ENCODE measurements at regions not wholly inside any gene's neighbourhood (a gene's known extent, or its start where the extent isn't known, plus 50 kb on each side); places are given as distances from the start of the nearest gene placed in this dataset.

- no peak for TF ChIP-seq MXI1 (conservative IDR thresholded peaks at IDR 0.05; ENCODE audit: poor library complexity, severe bottlenecking)
- TF ChIP-seq POLR2AphosphoS5 (IDR thresholded peaks at IDR 0.05), result no peak
- TF ChIP-seq CTCF (IDR thresholded peaks at IDR 0.05; ENCODE audit: poor library complexity, severe bottlenecking), result no peak
- no peak for TF ChIP-seq TAF1 (IDR thresholded peaks at IDR 0.05; ENCODE audit: low read depth)
- TF ChIP-seq EZH2 (IDR thresholded peaks at IDR 0.05; ENCODE audit: borderline replicate concordance, insufficient read depth, low read length, poor library complexity, severe bottlenecking), result no peak
- no peak for TF ChIP-seq RAD21 (conservative IDR thresholded peaks at IDR 0.05)
- TF ChIP-seq REST (IDR thresholded peaks at IDR 0.05; ENCODE audit: borderline replicate concordance), result no peak
- TF ChIP-seq EP300 (conservative IDR thresholded peaks at IDR 0.05; ENCODE audit: poor library complexity, severe bottlenecking), result no peak
- TF ChIP-seq SMC3 (conservative IDR thresholded peaks at IDR 0.05; ENCODE audit: poor library complexity), result no peak
Measured at GRCh38 chr6:22765015-22765414, 195.6 kb downstream of the HDGFL1 start.

Data from neural cell (in vitro differentiated cells).